ENCODE measurements at regions not wholly inside any gene's neighbourhood (a gene's known extent, or its start where the extent isn't known, plus 50 kb on each side); places are given as distances from the start of the nearest gene placed in this dataset.

- Histone ChIP-seq H3K36me3 (ENCODE audit: control insufficient read depth in 2 of 2, extremely low read depth in 1 of 2, insufficient read depth in 2 of 2, low read length in 2 of 2) (no peaks in the 10 kb centered on the region), H4K20me1 (ENCODE audit: control insufficient read depth, extremely low read depth, insufficient read depth, low read length) (no peaks in the 10 kb centered on the region), H3K79me2 (ENCODE audit: control insufficient read depth, insufficient read depth, low read length) (no peaks in the 10 kb centered on the region), H3K9me3 (ENCODE audit: control insufficient read depth, low read depth, low read length) (no peaks in the 10 kb centered on the region), H3K4me2 (ENCODE audit: control insufficient read depth, extremely low read depth, insufficient read depth, low read depth, low read length) (no peak overlapping the region), H3K9ac (ENCODE audit: control insufficient read depth, extremely low read depth, insufficient read depth, low read length) (no peak overlapping the region), H3K27ac (ENCODE audit: control insufficient read depth, insufficient read depth, low read length) (no peak overlapping the region), H3K9me1 (ENCODE audit: control insufficient read depth, extremely low read depth, insufficient read depth, low read length) (no peaks in the 10 kb centered on the region), H3K4me3 (ENCODE audit: control insufficient read depth in 2 of 3, extremely low read depth in 1 of 3, insufficient read depth in 2 of 3, low read depth in 1 of 3, low read length in 3 of 3) (no peak overlapping the region), H3K27me3 (ENCODE audit: control insufficient read depth, extremely low read depth, insufficient read depth, low read length) (no peaks in the 10 kb centered on the region), H3K4me1 (ENCODE audit: control insufficient read depth, extremely low read depth, insufficient read depth, low read length) (no peaks in the 10 kb centered on the region), H2AFZ (ENCODE audit: control insufficient read depth, low read length) (no peak overlapping the region)
- no peak for DNase-seq (ENCODE audit: low read depth, low spot score)
- no peak for FAIRE-seq
- dilution Hi-C loops (cut with MboI; ENCODE audit: extremely low pct_ligation_motif_present, low sequenced_read_pairs): no loop called here
- TF ChIP-seq EZH2 (IDR thresholded peaks at IDR 0.05; ENCODE audit: low read length): no peak
- TF ChIP-seq CTCF (optimal IDR thresholded peaks at IDR 0.05 in 1 of 3, IDR thresholded peaks at IDR 0.05 in 1 of 3, conservative IDR thresholded peaks at IDR 0.05 in 1 of 3; ENCODE audit: extremely low read depth in 1 of 3, insufficient read depth in 2 of 3, low read length in 3 of 3): no peak
Measured at GRCh38 chr4:130478406-130478805, 1382.5 kb downstream of the C4orf33 start.

GRCh38 chr4:130479020-130479419, 1383.1 kb downstream of the C4orf33 start:
- H3K27ac ChIP-seq (ENCODE audit: control insufficient read depth, insufficient read depth, low read length): no peak overlapping the region
- no peak for DNase-seq (ENCODE audit: low read depth, low spot score)
- H4K20me1 ChIP-seq (ENCODE audit: control insufficient read depth, extremely low read depth, insufficient read depth, low read length): no peaks in the 10 kb centered on the region
- H3K4me2 ChIP-seq (ENCODE audit: control insufficient read depth, extremely low read depth, insufficient read depth, low read depth, low read length): no peak overlapping the region
- no peaks in the 10 kb centered on the region for H3K36me3 ChIP-seq (ENCODE audit: control insufficient read depth in 2 of 2, extremely low read depth in 1 of 2, insufficient read depth in 2 of 2, low read length in 2 of 2)
- dilution Hi-C loops (cut with MboI; ENCODE audit: extremely low pct_ligation_motif_present, low sequenced_read_pairs): no loop called here
- no peaks in the 10 kb centered on the region for H3K27me3 ChIP-seq (ENCODE audit: control insufficient read depth, extremely low read depth, insufficient read depth, low read length)
- H3K4me1 ChIP-seq (ENCODE audit: control insufficient read depth, extremely low read depth, insufficient read depth, low read length): no peaks in the 10 kb centered on the region
- no peak overlapping the region for H3K9ac ChIP-seq (ENCODE audit: control insufficient read depth, extremely low read depth, insufficient read depth, low read length)
- H3K9me1 ChIP-seq (ENCODE audit: control insufficient read depth, extremely low read depth, insufficient read depth, low read length): no peaks in the 10 kb centered on the region
- H3K9me3 ChIP-seq (ENCODE audit: control insufficient read depth, low read depth, low read length): no peaks in the 10 kb centered on the region
- no peak overlapping the region for H2AFZ ChIP-seq (ENCODE audit: control insufficient read depth, low read length)
- no peak for FAIRE-seq
- TF ChIP-seq EZH2 (IDR thresholded peaks at IDR 0.05; ENCODE audit: low read length): no peak
- TF ChIP-seq CTCF (optimal IDR thresholded peaks at IDR 0.05 in 1 of 3, IDR thresholded peaks at IDR 0.05 in 1 of 3, conservative IDR thresholded peaks at IDR 0.05 in 1 of 3; ENCODE audit: extremely low read depth in 1 of 3, insufficient read depth in 2 of 3, low read length in 3 of 3): no peak
- no peaks in the 10 kb centered on the region for H3K79me2 ChIP-seq (ENCODE audit: control insufficient read depth, insufficient read depth, low read length)
- H3K4me3 ChIP-seq (ENCODE audit: control insufficient read depth in 2 of 3, extremely low read depth in 1 of 3, insufficient read depth in 2 of 3, low read depth in 1 of 3, low read length in 3 of 3): no peak overlapping the region
